ENCODE measurements at regions not wholly inside any gene's neighbourhood (a gene's known extent, or its start where the extent isn't known, plus 50 kb on each side); places are given as distances from the start of the nearest gene placed in this dataset.

DNA sequence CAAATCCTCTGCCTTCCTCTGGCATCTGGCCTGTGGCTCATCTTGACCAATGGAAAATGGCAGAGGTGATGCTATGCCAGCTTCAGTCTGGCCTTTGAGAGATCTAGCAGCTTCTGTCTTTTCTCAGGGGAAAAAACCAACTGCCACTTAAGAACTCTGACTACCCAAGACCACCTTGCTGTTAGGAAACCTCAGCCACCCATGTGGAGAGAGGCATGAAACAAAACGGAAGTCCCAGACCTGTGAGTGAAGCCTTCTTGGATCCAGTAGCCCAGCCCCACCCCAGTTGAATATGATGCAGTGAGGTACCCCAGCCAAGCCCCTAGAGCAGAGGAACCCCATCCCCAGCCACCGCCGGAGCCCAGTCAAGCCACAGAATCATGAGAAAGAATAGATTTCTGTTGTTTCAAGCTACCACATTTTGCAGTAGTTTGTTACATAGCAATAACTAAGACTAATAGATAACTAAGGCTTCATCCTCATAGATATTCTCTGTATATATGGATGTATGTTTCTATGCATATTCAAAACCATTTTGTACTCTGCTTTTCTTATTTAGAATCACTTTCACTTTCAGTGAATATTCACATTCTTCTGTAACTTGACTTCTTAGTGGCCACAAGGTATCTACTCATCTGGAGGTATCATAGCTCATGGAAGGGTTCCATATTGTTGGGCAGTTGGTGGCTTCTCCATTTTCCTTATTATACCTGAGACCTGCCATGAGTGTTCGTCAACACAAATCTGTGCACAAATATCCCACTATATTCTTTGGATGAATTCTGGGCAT lies 142.1 kb downstream of the FBXO15 start:
- Mint-ChIP-seq H3K4me3 (no peak overlapping the region), H3K36me3 (ENCODE audit: low read depth) (no peaks in the 10 kb centered on the region), H3K27ac (no peak overlapping the region), H3K27me3 (ENCODE audit: insufficient read depth, low read depth, poor library complexity) (peaks cover 2% of the 10 kb centered on the region), H3K4me1 (no peaks in the 10 kb centered on the region), H3K9me3 (no peaks in the 10 kb centered on the region; the same call in 2 of the 3 replicates)
- Histone ChIP-seq H3K4me2 (no peak overlapping the region), H3F3A (replicated peaks; ENCODE audit: low read depth) (no peaks in the 10 kb centered on the region), H3K9me2 (ENCODE audit: insufficient read depth) (no peaks in the 10 kb centered on the region), H2AFZ (no peak overlapping the region), H3K36me3 (ENCODE audit: insufficient read depth) (no peaks in the 10 kb centered on the region), H4K20me1 (replicated peaks; ENCODE audit: insufficient read depth) (no peaks in the 10 kb centered on the region), H3K27ac (ENCODE audit: low read depth) (no peak overlapping the region), H3K4me3 (no peak overlapping the region), H3K4me1 (ENCODE audit: insufficient read depth) (no peaks in the 10 kb centered on the region), H3K79me2 (replicated peaks; ENCODE audit: insufficient read depth) (no peaks in the 10 kb centered on the region), H3K27me3 (ENCODE audit: insufficient read depth) (no peaks in the 10 kb centered on the region)
- no peak for ATAC-seq
- no peak for DNase-seq (ENCODE audit: low spot score)
- TF ChIP-seq, protein P1, sequence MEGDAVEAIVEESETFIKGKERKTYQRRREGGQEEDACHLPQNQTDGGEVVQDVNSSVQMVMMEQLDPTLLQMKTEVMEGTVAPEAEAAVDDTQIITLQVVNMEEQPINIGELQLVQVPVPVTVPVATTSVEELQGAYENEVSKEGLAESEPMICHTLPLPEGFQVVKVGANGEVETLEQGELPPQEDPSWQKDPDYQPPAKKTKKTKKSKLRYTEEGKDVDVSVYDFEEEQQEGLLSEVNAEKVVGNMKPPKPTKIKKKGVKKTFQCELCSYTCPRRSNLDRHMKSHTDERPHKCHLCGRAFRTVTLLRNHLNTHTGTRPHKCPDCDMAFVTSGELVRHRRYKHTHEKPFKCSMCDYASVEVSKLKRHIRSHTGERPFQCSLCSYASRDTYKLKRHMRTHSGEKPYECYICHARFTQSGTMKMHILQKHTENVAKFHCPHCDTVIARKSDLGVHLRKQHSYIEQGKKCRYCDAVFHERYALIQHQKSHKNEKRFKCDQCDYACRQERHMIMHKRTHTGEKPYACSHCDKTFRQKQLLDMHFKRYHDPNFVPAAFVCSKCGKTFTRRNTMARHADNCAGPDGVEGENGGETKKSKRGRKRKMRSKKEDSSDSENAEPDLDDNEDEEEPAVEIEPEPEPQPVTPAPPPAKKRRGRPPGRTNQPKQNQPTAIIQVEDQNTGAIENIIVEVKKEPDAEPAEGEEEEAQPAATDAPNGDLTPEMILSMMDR (conservative IDR thresholded peaks at IDR 0.05; ENCODE audit: low read depth in 2 of 2) = no peak
- TF ChIP-seq ZNF331 (CRISPR knock-in tag; IDR thresholded peaks at IDR 0.05; ENCODE audit: low read depth) = no peak
- no peak for TF ChIP-seq JUNB (IDR thresholded peaks at IDR 0.05; ENCODE audit: unreplicated experiment)
- no peak for TF ChIP-seq EZH2 (IDR thresholded peaks at IDR 0.05; ENCODE audit: low read depth, unreplicated experiment)
- no peak for TF ChIP-seq POLR2AphosphoS5 (IDR thresholded peaks at IDR 0.05; ENCODE audit: low read depth)
- TF ChIP-seq CREB1 (CRISPR knock-in tag; IDR thresholded peaks at IDR 0.05; ENCODE audit: low read depth) = no peak
- TF ChIP-seq, protein P2, sequence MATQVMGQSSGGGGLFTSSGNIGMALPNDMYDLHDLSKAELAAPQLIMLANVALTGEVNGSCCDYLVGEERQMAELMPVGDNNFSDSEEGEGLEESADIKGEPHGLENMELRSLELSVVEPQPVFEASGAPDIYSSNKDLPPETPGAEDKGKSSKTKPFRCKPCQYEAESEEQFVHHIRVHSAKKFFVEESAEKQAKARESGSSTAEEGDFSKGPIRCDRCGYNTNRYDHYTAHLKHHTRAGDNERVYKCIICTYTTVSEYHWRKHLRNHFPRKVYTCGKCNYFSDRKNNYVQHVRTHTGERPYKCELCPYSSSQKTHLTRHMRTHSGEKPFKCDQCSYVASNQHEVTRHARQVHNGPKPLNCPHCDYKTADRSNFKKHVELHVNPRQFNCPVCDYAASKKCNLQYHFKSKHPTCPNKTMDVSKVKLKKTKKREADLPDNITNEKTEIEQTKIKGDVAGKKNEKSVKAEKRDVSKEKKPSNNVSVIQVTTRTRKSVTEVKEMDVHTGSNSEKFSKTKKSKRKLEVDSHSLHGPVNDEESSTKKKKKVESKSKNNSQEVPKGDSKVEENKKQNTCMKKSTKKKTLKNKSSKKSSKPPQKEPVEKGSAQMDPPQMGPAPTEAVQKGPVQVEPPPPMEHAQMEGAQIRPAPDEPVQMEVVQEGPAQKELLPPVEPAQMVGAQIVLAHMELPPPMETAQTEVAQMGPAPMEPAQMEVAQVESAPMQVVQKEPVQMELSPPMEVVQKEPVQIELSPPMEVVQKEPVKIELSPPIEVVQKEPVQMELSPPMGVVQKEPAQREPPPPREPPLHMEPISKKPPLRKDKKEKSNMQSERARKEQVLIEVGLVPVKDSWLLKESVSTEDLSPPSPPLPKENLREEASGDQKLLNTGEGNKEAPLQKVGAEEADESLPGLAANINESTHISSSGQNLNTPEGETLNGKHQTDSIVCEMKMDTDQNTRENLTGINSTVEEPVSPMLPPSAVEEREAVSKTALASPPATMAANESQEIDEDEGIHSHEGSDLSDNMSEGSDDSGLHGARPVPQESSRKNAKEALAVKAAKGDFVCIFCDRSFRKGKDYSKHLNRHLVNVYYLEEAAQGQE (IDR thresholded peaks at IDR 0.05; ENCODE audit: unreplicated experiment) = no peak
- no peak for TF ChIP-seq ZNF114 (CRISPR knock-in tag; IDR thresholded peaks at IDR 0.05)
- TF ChIP-seq STAT1 (IDR thresholded peaks at IDR 0.05; ENCODE audit: unreplicated experiment) = no peak
- TF ChIP-seq EZH2phosphoT487 (IDR thresholded peaks at IDR 0.05; ENCODE audit: unreplicated experiment) = no peak
- TF ChIP-seq, protein P3, sequence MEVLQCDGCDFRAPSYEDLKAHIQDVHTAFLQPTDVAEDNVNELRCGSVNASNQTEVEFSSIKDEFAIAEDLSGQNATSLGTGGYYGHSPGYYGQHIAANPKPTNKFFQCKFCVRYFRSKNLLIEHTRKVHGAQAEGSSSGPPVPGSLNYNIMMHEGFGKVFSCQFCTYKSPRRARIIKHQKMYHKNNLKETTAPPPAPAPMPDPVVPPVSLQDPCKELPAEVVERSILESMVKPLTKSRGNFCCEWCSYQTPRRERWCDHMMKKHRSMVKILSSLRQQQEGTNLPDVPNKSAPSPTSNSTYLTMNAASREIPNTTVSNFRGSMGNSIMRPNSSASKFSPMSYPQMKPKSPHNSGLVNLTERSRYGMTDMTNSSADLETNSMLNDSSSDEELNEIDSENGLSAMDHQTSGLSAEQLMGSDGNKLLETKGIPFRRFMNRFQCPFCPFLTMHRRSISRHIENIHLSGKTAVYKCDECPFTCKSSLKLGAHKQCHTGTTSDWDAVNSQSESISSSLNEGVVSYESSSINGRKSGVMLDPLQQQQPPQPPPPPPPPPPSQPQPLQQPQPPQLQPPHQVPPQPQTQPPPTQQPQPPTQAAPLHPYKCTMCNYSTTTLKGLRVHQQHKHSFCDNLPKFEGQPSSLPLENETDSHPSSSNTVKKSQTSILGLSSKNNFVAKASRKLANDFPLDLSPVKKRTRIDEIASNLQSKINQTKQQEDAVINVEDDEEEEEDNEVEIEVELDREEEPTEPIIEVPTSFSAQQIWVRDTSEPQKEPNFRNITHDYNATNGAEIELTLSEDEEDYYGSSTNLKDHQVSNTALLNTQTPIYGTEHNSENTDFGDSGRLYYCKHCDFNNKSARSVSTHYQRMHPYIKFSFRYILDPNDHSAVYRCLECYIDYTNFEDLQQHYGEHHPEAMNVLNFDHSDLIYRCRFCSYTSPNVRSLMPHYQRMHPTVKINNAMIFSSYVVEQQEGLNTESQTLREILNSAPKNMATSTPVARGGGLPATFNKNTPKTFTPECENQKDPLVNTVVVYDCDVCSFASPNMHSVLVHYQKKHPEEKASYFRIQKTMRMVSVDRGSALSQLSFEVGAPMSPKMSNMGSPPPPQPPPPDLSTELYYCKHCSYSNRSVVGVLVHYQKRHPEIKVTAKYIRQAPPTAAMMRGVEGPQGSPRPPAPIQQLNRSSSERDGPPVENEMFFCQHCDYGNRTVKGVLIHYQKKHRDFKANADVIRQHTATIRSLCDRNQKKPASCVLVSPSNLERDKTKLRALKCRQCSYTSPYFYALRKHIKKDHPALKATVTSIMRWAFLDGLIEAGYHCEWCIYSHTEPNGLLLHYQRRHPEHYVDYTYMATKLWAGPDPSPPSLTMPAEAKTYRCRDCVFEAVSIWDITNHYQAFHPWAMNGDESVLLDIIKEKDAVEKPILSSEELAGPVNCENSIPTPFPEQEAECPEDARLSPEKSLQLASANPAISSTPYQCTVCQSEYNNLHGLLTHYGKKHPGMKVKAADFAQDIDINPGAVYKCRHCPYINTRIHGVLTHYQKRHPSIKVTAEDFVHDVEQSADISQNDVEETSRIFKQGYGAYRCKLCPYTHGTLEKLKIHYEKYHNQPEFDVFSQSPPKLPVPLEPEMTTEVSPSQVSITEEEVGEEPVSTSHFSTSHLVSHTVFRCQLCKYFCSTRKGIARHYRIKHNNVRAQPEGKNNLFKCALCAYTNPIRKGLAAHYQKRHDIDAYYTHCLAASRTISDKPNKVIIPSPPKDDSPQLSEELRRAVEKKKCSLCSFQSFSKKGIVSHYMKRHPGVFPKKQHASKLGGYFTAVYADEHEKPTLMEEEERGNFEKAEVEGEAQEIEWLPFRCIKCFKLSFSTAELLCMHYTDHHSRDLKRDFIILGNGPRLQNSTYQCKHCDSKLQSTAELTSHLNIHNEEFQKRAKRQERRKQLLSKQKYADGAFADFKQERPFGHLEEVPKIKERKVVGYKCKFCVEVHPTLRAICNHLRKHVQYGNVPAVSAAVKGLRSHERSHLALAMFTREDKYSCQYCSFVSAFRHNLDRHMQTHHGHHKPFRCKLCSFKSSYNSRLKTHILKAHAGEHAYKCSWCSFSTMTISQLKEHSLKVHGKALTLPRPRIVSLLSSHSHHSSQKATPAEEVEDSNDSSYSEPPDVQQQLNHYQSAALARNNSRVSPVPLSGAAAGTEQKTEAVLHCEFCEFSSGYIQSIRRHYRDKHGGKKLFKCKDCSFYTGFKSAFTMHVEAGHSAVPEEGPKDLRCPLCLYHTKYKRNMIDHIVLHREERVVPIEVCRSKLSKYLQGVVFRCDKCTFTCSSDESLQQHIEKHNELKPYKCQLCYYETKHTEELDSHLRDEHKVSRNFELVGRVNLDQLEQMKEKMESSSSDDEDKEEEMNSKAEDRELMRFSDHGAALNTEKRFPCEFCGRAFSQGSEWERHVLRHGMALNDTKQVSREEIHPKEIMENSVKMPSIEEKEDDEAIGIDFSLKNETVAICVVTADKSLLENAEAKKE (CRISPR knock-in tag; IDR thresholded peaks at IDR 0.05) = no peak
- TF ChIP-seq, protein P4, sequence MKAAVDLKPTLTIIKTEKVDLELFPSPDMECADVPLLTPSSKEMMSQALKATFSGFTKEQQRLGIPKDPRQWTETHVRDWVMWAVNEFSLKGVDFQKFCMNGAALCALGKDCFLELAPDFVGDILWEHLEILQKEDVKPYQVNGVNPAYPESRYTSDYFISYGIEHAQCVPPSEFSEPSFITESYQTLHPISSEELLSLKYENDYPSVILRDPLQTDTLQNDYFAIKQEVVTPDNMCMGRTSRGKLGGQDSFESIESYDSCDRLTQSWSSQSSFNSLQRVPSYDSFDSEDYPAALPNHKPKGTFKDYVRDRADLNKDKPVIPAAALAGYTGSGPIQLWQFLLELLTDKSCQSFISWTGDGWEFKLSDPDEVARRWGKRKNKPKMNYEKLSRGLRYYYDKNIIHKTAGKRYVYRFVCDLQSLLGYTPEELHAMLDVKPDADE (IDR thresholded peaks at IDR 0.05) = no peak
- TF ChIP-seq NANOG (IDR thresholded peaks at IDR 0.05; ENCODE audit: borderline replicate concordance) = no peak

All from GM23338 (cell line).